ENCODE measurements at regions not wholly inside any gene's neighbourhood (a gene's known extent, or its start where the extent isn't known, plus 50 kb on each side); places are given as distances from the start of the nearest gene placed in this dataset.

DNA sequence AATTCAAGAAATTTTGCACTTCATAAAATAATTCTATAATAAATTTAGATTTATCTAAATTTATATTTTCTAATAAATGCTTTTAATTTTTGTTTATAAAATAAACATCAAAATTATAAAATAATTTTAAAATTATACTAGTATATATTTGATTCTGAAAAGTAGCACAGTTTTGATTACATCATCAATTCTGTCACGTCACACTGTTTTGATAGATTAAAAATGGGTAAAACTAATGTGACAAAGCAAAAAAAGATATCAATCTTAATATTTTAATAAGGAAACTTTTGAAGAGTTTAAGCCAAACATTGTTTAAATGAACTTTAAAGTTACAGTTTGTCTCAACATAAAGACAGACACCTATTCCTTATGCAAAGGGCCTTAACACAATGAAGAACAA is 1001.8 kb downstream of the KCNT2 start:
- WGBS, result 40% methylated on average over 1 of the region's 1 CpG
- Histone ChIP-seq H3K9me3 (peaks cover 4% of the 10 kb centered on the region), H3K36me3 (no peaks in the 10 kb centered on the region), H3K27me3 (no peaks in the 10 kb centered on the region), H3K4me3 (no peak overlapping the region), H3K27ac (no peak overlapping the region), H3K4me1 (no peaks in the 10 kb centered on the region)
- TF ChIP-seq, protein P1, sequence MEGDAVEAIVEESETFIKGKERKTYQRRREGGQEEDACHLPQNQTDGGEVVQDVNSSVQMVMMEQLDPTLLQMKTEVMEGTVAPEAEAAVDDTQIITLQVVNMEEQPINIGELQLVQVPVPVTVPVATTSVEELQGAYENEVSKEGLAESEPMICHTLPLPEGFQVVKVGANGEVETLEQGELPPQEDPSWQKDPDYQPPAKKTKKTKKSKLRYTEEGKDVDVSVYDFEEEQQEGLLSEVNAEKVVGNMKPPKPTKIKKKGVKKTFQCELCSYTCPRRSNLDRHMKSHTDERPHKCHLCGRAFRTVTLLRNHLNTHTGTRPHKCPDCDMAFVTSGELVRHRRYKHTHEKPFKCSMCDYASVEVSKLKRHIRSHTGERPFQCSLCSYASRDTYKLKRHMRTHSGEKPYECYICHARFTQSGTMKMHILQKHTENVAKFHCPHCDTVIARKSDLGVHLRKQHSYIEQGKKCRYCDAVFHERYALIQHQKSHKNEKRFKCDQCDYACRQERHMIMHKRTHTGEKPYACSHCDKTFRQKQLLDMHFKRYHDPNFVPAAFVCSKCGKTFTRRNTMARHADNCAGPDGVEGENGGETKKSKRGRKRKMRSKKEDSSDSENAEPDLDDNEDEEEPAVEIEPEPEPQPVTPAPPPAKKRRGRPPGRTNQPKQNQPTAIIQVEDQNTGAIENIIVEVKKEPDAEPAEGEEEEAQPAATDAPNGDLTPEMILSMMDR (IDR thresholded peaks at IDR 0.05), result no peak
- TF ChIP-seq POLR2A (IDR thresholded peaks at IDR 0.05), result no peak
- no peak for DNase-seq (ENCODE audit: low spot score in 2 of 2)

DNA sequence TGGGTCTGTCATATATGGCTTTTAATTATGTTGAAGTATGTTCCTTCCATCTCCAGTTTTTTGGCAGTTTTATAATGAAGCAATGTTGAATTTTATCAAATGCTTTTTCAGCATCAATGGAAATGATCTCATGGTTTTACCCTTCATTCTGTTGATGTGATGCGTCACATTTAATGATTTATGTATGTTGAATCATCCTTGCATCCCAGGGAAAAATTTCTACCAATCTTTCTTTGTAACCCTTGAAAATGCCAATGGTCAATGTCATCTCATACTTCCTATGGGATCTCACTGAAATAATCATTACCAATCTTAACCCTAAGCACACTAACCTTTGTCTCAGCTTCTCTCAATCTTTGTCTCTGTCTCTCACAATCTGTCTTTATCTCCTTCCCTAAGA is 1004.0 kb downstream of the KCNT2 start:
- Histone ChIP-seq H3K4me3 (no peak overlapping the region), H3K9me3 (no peaks in the 10 kb centered on the region), H3K4me1 (no peaks in the 10 kb centered on the region), H3K27ac (no peak overlapping the region), H3K36me3 (no peaks in the 10 kb centered on the region), H3K27me3 (no peaks in the 10 kb centered on the region)
- TF ChIP-seq, protein P1 (IDR thresholded peaks at IDR 0.05), result no peak
- TF ChIP-seq EP300 (IDR thresholded peaks at IDR 0.05), result no peak
- TF ChIP-seq POLR2A (IDR thresholded peaks at IDR 0.05), result no peak
- TF ChIP-seq POLR2AphosphoS5 (IDR thresholded peaks at IDR 0.05), result no peak
- no peak for DNase-seq (ENCODE audit: low spot score in 2 of 2)
- 54% methylated on average over 1 of the region's 1 CpG for WGBS

DNA sequence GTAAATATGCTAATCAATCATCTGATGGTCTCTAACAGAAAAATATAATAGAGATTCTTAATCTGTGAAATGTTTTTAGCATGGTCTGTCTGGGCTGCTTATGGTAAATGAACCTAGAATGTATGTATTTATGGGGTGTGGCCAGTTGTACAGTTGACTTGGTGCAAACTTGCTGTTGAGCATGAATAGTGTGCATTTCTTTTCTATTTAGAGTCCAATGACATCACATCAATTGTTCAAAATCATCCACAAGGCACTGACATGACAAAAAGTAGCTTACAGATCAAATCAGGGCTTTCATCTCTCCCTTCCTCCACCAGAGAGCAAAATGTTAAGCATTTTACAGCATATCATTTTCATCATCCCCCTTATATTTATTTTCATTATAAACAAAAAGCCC is 1010.3 kb downstream of the KCNT2 start:
- no peak overlapping the region for H3K4me3 ChIP-seq
- H3K27me3 ChIP-seq, result no peaks in the 10 kb centered on the region
- H3K36me3 ChIP-seq, result no peaks in the 10 kb centered on the region
- no peaks in the 10 kb centered on the region for H3K9me3 ChIP-seq
- H3K27ac ChIP-seq, result no peak overlapping the region
- DNase-seq (ENCODE audit: low spot score in 2 of 2), result no peak
- no peaks in the 10 kb centered on the region for H3K4me1 ChIP-seq
- TF ChIP-seq POLR2A (IDR thresholded peaks at IDR 0.05), result no peak
- TF ChIP-seq EP300 (IDR thresholded peaks at IDR 0.05), result no peak

DNA sequence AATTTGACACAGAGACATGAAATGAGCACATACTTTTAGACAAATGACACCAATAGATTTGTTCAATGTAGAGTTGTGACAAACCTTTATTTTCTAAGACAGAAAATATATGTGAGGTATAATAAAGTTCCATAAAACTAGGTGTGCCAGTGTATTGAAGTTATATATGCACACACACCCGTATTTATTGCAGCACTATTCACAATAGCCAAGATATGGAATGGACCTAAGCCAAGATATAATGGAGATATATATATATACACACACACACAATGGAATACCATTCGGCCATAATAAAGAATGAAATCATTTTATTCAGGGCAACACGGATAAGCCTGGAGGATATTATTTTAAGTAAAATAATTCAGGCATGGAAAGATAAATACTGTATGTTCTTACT is 1013.5 kb downstream of the KCNT2 start:
- H3K9me3 ChIP-seq, result no peaks in the 10 kb centered on the region
- H3K27ac ChIP-seq, result no peak overlapping the region
- no peak overlapping the region for H3K4me3 ChIP-seq
- no peaks in the 10 kb centered on the region for H3K36me3 ChIP-seq
- DNase-seq (ENCODE audit: low spot score in 2 of 2), result no peak
- peaks cover 3% of the 10 kb centered on the region for H3K4me1 ChIP-seq
- no peak for TF ChIP-seq EP300 (IDR thresholded peaks at IDR 0.05)
- TF ChIP-seq POLR2AphosphoS5 (IDR thresholded peaks at IDR 0.05), result no peak
- TF ChIP-seq, protein P1 (IDR thresholded peaks at IDR 0.05), result no peak
- no peak for TF ChIP-seq POLR2A (IDR thresholded peaks at IDR 0.05)
- no peaks in the 10 kb centered on the region for H3K27me3 ChIP-seq
- 80% methylated on average over 3 of the region's 3 CpGs for WGBS

DNA sequence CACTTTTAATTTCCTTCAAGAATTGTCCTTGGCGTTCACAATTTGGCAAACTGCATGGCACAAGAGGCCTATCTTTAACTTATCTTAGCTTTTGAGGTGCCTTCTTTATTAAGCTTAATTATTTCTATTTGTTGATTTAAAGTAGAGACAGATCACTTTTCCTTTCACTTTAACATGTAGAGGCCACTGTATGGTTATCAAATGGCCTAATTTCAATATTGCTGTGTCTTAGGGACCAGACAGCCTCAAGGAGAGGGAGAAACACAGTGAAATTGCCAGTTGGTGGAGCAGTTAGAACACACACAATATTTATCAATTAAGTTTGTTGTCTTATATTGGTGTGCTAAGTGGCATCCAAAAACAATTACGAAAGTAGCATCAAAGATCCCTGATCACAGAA is 1013.9 kb downstream of the KCNT2 start:
- Histone ChIP-seq H3K27ac (no peak overlapping the region), H3K36me3 (no peaks in the 10 kb centered on the region), H3K4me3 (no peak overlapping the region), H3K9me3 (no peaks in the 10 kb centered on the region), H3K27me3 (no peaks in the 10 kb centered on the region), H3K4me1 (peaks cover 3% of the 10 kb centered on the region)
- no peak for DNase-seq (ENCODE audit: low spot score in 2 of 2)
- WGBS, result 88% methylated on average over 2 of the region's 2 CpGs
- TF ChIP-seq EP300 (IDR thresholded peaks at IDR 0.05), result no peak
- no peak for TF ChIP-seq POLR2AphosphoS5 (IDR thresholded peaks at IDR 0.05)
- no peak for TF ChIP-seq POLR2A (IDR thresholded peaks at IDR 0.05)
- TF ChIP-seq, protein P1 (IDR thresholded peaks at IDR 0.05), result no peak

DNA sequence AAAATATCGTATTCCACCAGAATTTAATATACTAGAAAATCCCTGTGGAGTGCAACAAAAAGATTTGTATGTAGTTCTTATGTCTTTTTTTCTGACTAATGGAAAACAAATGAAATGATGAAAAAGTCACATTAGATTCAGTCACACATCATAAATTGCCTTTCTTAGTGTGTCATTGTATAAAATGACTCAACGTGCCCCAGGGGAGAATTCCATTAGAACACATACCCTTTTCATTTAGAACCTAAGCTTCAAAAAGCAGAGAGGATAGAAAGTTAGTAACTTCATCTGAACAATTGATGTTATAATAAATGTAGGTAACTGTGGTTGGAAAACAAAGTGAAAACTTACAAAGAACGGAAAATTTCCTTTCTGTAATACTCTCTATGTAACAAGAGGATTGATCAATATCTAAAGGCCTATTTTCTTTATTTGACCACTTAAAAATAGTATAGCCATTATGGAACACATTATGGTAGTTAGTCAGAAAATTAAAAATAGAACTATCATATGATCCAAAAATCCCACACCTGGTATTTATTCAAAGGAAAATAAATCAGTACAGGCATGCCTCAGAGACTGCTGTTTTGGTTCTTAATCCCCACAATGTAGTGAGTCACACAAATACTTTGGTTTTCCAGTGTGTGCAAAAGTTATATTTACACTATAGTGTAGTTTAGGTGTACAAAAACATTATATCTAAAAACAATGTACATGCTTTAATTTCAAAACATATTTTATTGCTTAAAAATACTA is 1016.1 kb downstream of the KCNT2 start:
- no peak for DNase-seq (ENCODE audit: low spot score in 2 of 2)
- H3K27ac ChIP-seq, result no peak overlapping the region
- WGBS, result 25% methylated on average over 3 of the region's 3 CpGs
- H3K9me3 ChIP-seq, result peaks cover 4% of the 10 kb centered on the region
- TF ChIP-seq POLR2A (IDR thresholded peaks at IDR 0.05), result no peak
- no peak for TF ChIP-seq EP300 (IDR thresholded peaks at IDR 0.05)
- TF ChIP-seq POLR2AphosphoS5 (IDR thresholded peaks at IDR 0.05), result no peak
- TF ChIP-seq, protein P1 (IDR thresholded peaks at IDR 0.05), result no peak
- H3K4me3 ChIP-seq, result no peak overlapping the region
- H3K27me3 ChIP-seq, result no peaks in the 10 kb centered on the region
- peaks cover 3% of the 10 kb centered on the region for H3K4me1 ChIP-seq
- H3K36me3 ChIP-seq, result no peaks in the 10 kb centered on the region
